Neutrophil (primary cell): ENCODE measurements at regions not wholly inside any gene's neighbourhood (a gene's known extent, or its start where the extent isn't known, plus 50 kb on each side); places are given as distances from the start of the nearest gene placed in this dataset.

Source experiments
- H3K27ac ChIP-seq: fragments of 200-600 bp; sonication (generic); 2 replicates; pipeline ENCODE4 v1.5.1; 2016; ENCODE audit warnings: mild to moderate bottlenecking, moderate library complexity
- H3K27me3 ChIP-seq: fragments of 200-600 bp; sonication (generic); 2 replicates; pipeline ENCODE4 v1.6.0; 2016; ENCODE audit warnings: mild to moderate bottlenecking
- H3K36me3 ChIP-seq: fragments of 200-600 bp; sonication (generic); 2 replicates; pipeline ENCODE4 v1.5.1; 2017
- H3K4me1 ChIP-seq, 2 experiments: fragments of 200-600 bp in 1 of 2; sonication (generic) in 1 of 2; 1 replicate in 1 of 2; 2 replicates in 1 of 2; pipeline versions ENCODE4 v1.5.1 to v1.6.1; 2013 to 2016; ENCODE audit warnings: low read depth in 1 of 2, low read length in 1 of 2, mild to moderate bottlenecking in 1 of 2, moderate library complexity in 1 of 2; ENCODE audit not compliant: control insufficient read depth in 1 of 2, insufficient read depth in 1 of 2
- H3K4me3 ChIP-seq, 2 experiments: fragments of 200-600 bp in 1 of 2; sonication (generic) in 1 of 2; 1 replicate in 1 of 2; 2 replicates in 1 of 2; pipeline ENCODE4 v1.5.1; 2013 to 2016; ENCODE audit warnings: low read depth in 1 of 2, low read length in 1 of 2, mild to moderate bottlenecking in 1 of 2, moderate library complexity in 1 of 2
- H3K9me3 ChIP-seq: fragments of 200-600 bp; sonication (generic); 2 replicates; pipeline ENCODE4 v1.5.1; 2016
- CTCF ChIP-seq: fragments of 200-600 bp; sonication (generic); IDR thresholded peaks from 2 replicates; pipeline ENCODE4 v1.5.1; 2016; ENCODE audit warnings: antibody characterized with exemption

GRCh38 chr6:119552021-119552420, 202.5 kb upstream of the MAN1A1 start:
- H3K36me3 ChIP-seq: no peaks in the 10 kb centered on the region
- TF ChIP-seq CTCF: no peak
- H3K27me3 ChIP-seq: no peaks in the 10 kb centered on the region
- no peaks in the 10 kb centered on the region for H3K4me1 ChIP-seq
- no peak overlapping the region for H3K4me3 ChIP-seq
- no peaks in the 10 kb centered on the region for H3K9me3 ChIP-seq
- H3K27ac ChIP-seq: no peak overlapping the region

GRCh38 chr6:119547024-119547423, 197.5 kb upstream of the MAN1A1 start:
- H3K36me3 ChIP-seq: no peaks in the 10 kb centered on the region
- H3K27ac ChIP-seq: no peak overlapping the region
- H3K27me3 ChIP-seq: no peaks in the 10 kb centered on the region
- H3K9me3 ChIP-seq: no peaks in the 10 kb centered on the region
- no peak overlapping the region for H3K4me3 ChIP-seq
- TF ChIP-seq CTCF: no peak
- no peaks in the 10 kb centered on the region for H3K4me1 ChIP-seq

DNA sequence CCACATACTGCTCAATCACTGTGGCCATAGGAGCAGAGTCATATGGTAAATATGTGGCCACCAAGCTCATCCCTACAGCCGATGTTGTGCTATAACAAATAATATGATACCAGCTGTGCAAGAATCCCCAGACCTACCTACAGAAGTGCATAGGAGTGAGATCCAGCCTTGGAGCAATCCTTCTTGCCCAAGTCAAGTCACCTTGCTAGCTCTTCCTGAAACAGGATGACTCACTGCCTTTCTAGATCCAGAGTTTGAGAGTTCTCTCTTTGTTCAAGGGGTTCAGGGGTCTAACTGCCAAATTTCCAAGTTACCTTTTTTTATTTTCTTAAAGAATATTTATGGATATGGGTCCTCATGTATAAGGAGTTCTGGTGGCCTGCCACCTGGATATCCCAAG, 195.7 kb upstream of the MAN1A1 start:
- no peak for TF ChIP-seq CTCF
- Histone ChIP-seq H3K4me1 (no peaks in the 10 kb centered on the region), H3K36me3 (no peaks in the 10 kb centered on the region), H3K27ac (no peak overlapping the region), H3K4me3 (no peak overlapping the region), H3K27me3 (no peaks in the 10 kb centered on the region), H3K9me3 (no peaks in the 10 kb centered on the region)

DNA sequence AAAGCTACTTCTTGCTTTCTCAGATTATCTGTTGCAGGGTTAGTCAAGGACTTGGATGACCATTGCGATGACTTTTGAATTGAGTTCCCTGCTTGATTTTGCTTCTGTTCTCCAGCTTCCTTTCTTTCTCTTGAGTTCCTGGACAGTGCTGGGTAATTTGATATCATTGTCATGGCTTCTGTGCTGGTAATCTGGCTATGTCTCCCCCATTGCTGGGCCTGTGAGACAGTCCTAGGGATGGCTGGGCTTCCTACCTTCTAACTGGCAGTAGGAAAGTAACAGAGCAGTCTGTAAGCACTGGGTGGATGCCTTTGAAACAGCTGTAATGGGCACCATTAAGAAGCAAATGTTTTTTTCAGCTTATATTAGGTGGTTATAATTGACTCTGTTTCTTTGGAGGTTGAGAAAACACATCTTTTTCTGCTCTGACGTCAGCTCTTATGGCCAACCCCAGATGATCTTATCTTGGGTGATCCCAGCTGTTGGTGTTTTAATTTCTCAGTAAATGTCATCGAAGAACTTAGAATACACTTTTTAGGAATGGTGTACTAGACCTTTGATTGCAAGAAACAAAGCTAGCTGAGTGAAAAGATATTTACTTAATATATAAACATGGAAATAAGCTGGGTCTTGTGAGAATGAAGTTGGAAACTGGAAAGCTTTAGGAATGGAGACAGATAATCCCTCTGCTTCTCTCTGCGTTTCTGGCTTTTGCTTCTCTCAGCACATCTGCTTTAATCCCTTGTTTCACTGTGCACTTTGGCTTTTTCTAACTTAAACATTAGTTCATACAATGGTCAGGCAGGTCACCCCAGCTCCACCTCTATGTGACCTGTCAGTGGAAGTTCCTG, 195.0 kb upstream of the MAN1A1 start:
- H3K9me3 ChIP-seq: no peaks in the 10 kb centered on the region
- TF ChIP-seq CTCF: no peak
- H3K27ac ChIP-seq: no peak overlapping the region
- H3K36me3 ChIP-seq: no peaks in the 10 kb centered on the region
- no peak overlapping the region for H3K4me3 ChIP-seq
- H3K4me1 ChIP-seq: no peaks in the 10 kb centered on the region
- H3K27me3 ChIP-seq: no peaks in the 10 kb centered on the region

GRCh38 chr6:119543332-119543731, 193.8 kb upstream of the MAN1A1 start:
- H3K4me3 ChIP-seq: no peak overlapping the region

More at GRCh38 chr6:119543332-119543731, 193.8 kb upstream of the MAN1A1 start:
- H3K9me3 ChIP-seq: no peaks in the 10 kb centered on the region
- no peaks in the 10 kb centered on the region for H3K27me3 ChIP-seq
- no peak for TF ChIP-seq CTCF
- H3K36me3 ChIP-seq: no peaks in the 10 kb centered on the region
- no peaks in the 10 kb centered on the region for H3K4me1 ChIP-seq
- H3K27ac ChIP-seq: no peak overlapping the region
